Astrocyte of the spinal cord (primary cell): ENCODE measurements at regions not wholly inside any gene's neighbourhood (a gene's known extent, or its start where the extent isn't known, plus 50 kb on each side); places are given as distances from the start of the nearest gene placed in this dataset.
A peak's percentile ranks its signal among the peaks of the same experiment; 100 is the strongest.

Source experiments
- DNase-seq: peaks from one replicate; pipeline ENCODE4 v3.0.0; 2011; ENCODE audit warnings: low read depth, low spot score
- H3K4me3 ChIP-seq: 2 replicates; pipeline ENCODE4 v1.5.1; 2011; ENCODE audit warnings: low read depth, mild to moderate bottlenecking, low read length, moderate library complexity
- CTCF ChIP-seq: IDR thresholded peaks from 2 replicates; pipeline ENCODE4 v1.5.1; 2012; ENCODE audit warnings: low read depth, mild to moderate bottlenecking, low read length, inconsistent platforms
- in situ Hi-C: cut with HindIII; loops from 2 replicates; pipeline ENCODE4 v1.10.0; 2017; ENCODE audit warnings: low sequenced_read_pairs

- no peak for DNase-seq
- H3K4me3 ChIP-seq: no peak overlapping the region
- TF ChIP-seq CTCF: no peak
- in situ Hi-C loops: no loop called here
Measured at GRCh38 chr5:116865651-116866050, 291.0 kb upstream of the SEMA6A start.

GRCh38 chr5:116864838-116865190 lies 290.2 kb upstream of the SEMA6A start:
- DNase-seq: no peak
- H3K4me3 ChIP-seq: no peak overlapping the region
- no peak for TF ChIP-seq CTCF
- in situ Hi-C loops: no loop called here

- in situ Hi-C loops: no loop called here
- peak; percentile 8 for DNase-seq
- no peak overlapping the region for H3K4me3 ChIP-seq
- TF ChIP-seq CTCF: no peak
Measured at GRCh38 chr5:116864157-116864837, 289.7 kb upstream of the SEMA6A start.

- no peak for DNase-seq
- H3K4me3 ChIP-seq: no peak overlapping the region
- no peak for TF ChIP-seq CTCF
- in situ Hi-C loops: no loop called here
Measured at GRCh38 chr5:116862632-116863455, 288.2 kb upstream of the SEMA6A start.

GRCh38 chr5:116861666-116862065 lies 287.0 kb upstream of the SEMA6A start:
- DNase-seq: no peak
- in situ Hi-C loops: no loop called here
- TF ChIP-seq CTCF: no peak
- no peak overlapping the region for H3K4me3 ChIP-seq

- in situ Hi-C loops: no loop called here
- DNase-seq: no peak
- no peak overlapping the region for H3K4me3 ChIP-seq
- TF ChIP-seq CTCF: no peak
Measured at GRCh38 chr5:116861097-116861496, 286.5 kb upstream of the SEMA6A start.
